ENCODE measurements at regions not wholly inside any gene's neighbourhood (a gene's known extent, or its start where the extent isn't known, plus 50 kb on each side); places are given as distances from the start of the nearest gene placed in this dataset.

GRCh38 chrX:20767346-20767745 is 500.6 kb upstream of the RPS6KA3 start:
- in situ Hi-C loops (cut with HindIII; ENCODE audit: low sequenced_read_pairs) = no loop called here
- TF ChIP-seq, protein P1, sequence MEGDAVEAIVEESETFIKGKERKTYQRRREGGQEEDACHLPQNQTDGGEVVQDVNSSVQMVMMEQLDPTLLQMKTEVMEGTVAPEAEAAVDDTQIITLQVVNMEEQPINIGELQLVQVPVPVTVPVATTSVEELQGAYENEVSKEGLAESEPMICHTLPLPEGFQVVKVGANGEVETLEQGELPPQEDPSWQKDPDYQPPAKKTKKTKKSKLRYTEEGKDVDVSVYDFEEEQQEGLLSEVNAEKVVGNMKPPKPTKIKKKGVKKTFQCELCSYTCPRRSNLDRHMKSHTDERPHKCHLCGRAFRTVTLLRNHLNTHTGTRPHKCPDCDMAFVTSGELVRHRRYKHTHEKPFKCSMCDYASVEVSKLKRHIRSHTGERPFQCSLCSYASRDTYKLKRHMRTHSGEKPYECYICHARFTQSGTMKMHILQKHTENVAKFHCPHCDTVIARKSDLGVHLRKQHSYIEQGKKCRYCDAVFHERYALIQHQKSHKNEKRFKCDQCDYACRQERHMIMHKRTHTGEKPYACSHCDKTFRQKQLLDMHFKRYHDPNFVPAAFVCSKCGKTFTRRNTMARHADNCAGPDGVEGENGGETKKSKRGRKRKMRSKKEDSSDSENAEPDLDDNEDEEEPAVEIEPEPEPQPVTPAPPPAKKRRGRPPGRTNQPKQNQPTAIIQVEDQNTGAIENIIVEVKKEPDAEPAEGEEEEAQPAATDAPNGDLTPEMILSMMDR (IDR thresholded peaks at IDR 0.05; ENCODE audit: low read depth, low read length) = no peak
- no peak overlapping the region for H3K4me3 ChIP-seq (ENCODE audit: low read depth, low read length)
- no peak for DNase-seq (ENCODE audit: low read depth, low spot score)

DNA sequence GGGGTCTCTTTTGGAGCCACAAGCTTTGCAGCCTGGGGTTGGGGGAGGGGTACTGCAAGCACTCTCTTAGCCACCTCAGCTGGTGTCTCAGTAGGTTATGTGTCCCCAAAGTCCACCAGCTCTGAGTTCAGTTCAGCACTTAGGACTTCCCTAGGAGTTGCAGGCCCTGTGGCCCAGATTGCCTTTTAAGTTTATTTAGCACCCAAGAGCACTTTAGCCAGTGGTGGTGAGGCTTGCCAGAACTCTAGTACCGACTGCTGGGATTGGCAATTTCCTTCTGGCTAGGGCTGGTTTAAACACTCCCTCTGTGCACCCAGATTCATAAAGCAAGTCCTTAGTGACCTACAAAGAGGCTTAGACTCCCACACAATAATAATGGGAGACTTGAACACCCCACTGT is 489.9 kb upstream of the RPS6KA3 start:
- no peak overlapping the region for H3K4me3 ChIP-seq (ENCODE audit: low read depth, low read length)
- no peak for DNase-seq (ENCODE audit: low read depth, low spot score)
- TF ChIP-seq, protein P1 (IDR thresholded peaks at IDR 0.05; ENCODE audit: low read depth, low read length) = no peak
- in situ Hi-C loops (cut with HindIII; ENCODE audit: low sequenced_read_pairs) = no loop called here

- H3K4me3 ChIP-seq (ENCODE audit: low read depth, low read length) = no peak overlapping the region
- TF ChIP-seq, protein P1 (IDR thresholded peaks at IDR 0.05; ENCODE audit: low read depth, low read length) = no peak
- DNase-seq (ENCODE audit: low read depth, low spot score) = no peak
- in situ Hi-C loops (cut with HindIII; ENCODE audit: low sequenced_read_pairs) = no loop called here
These were observed 486.4 kb upstream of the RPS6KA3 start for GRCh38 chrX:20753076-20753475.

- in situ Hi-C loops (cut with HindIII; ENCODE audit: low sequenced_read_pairs) = no loop called here
- H3K4me3 ChIP-seq (ENCODE audit: low read depth, low read length) = no peak overlapping the region
- TF ChIP-seq, protein P1 (IDR thresholded peaks at IDR 0.05; ENCODE audit: low read depth, low read length) = no peak
- DNase-seq (ENCODE audit: low read depth, low spot score) = no peak
These were observed 480.0 kb upstream of the RPS6KA3 start for GRCh38 chrX:20746690-20747089.

- TF ChIP-seq, protein P1 (IDR thresholded peaks at IDR 0.05; ENCODE audit: low read depth, low read length) = no peak
- no peak overlapping the region for H3K4me3 ChIP-seq (ENCODE audit: low read depth, low read length)
- in situ Hi-C loops (cut with HindIII; ENCODE audit: low sequenced_read_pairs) = no loop called here
- no peak for DNase-seq (ENCODE audit: low read depth, low spot score)
These were observed 476.3 kb upstream of the RPS6KA3 start for GRCh38 chrX:20743046-20743445.

GRCh38 chrX:20742106-20742505 is 475.4 kb upstream of the RPS6KA3 start:
- TF ChIP-seq, protein P1 (IDR thresholded peaks at IDR 0.05; ENCODE audit: low read depth, low read length) = no peak
- peak; percentile 7 for DNase-seq (ENCODE audit: low read depth, low spot score)
- in situ Hi-C loops (cut with HindIII; ENCODE audit: low sequenced_read_pairs) = no loop called here

DNA sequence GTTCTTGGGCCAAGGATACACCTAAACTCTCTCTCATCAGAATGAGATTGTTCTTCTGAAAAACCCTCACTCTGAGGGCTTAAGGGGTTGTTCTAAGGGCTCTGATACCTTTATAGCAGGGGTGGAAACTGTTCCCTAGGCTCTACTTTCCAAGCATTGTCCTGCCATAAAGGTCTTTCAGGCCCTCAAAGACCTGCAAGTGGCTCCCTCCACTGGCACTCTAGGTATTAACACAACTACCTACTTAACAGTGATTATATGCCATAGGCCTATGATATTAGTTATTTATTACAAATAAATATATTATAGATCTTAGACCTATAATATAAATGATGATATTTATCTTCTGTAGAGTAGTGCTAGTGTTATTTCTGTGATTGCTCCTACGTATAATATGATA is 473.7 kb upstream of the RPS6KA3 start:
- DNase-seq (ENCODE audit: low read depth, low spot score) = no peak
- in situ Hi-C loops (cut with HindIII; ENCODE audit: low sequenced_read_pairs) = no loop called here
- H3K4me3 ChIP-seq (ENCODE audit: low read depth, low read length) = no peak overlapping the region
- TF ChIP-seq, protein P1 (IDR thresholded peaks at IDR 0.05; ENCODE audit: low read depth, low read length) = no peak

More at GRCh38 chrX:20742106-20742505, 475.4 kb upstream of the RPS6KA3 start:
- no peak overlapping the region for H3K4me3 ChIP-seq (ENCODE audit: low read depth, low read length)
